ENCODE measurements at regions not wholly inside any gene's neighbourhood (a gene's known extent, or its start where the extent isn't known, plus 50 kb on each side); places are given as distances from the start of the nearest gene placed in this dataset.
A peak's percentile ranks its signal among the peaks of the same experiment; 100 is the strongest.

- TF ChIP-seq, protein P1, sequence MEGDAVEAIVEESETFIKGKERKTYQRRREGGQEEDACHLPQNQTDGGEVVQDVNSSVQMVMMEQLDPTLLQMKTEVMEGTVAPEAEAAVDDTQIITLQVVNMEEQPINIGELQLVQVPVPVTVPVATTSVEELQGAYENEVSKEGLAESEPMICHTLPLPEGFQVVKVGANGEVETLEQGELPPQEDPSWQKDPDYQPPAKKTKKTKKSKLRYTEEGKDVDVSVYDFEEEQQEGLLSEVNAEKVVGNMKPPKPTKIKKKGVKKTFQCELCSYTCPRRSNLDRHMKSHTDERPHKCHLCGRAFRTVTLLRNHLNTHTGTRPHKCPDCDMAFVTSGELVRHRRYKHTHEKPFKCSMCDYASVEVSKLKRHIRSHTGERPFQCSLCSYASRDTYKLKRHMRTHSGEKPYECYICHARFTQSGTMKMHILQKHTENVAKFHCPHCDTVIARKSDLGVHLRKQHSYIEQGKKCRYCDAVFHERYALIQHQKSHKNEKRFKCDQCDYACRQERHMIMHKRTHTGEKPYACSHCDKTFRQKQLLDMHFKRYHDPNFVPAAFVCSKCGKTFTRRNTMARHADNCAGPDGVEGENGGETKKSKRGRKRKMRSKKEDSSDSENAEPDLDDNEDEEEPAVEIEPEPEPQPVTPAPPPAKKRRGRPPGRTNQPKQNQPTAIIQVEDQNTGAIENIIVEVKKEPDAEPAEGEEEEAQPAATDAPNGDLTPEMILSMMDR (IDR thresholded peaks at IDR 0.05; ENCODE audit: insufficient read depth, low read length), result no peak
- H3K4me3 ChIP-seq (ENCODE audit: low read depth, low read length), result no peak overlapping the region
- peak; percentile 77 for DNase-seq (ENCODE audit: low read depth)
Observed at GRCh38 chr3:55296030-55296429, 191.1 kb downstream of the WNT5A start.

- DNase-seq (ENCODE audit: low read depth), result no peak
- TF ChIP-seq, protein P1 (IDR thresholded peaks at IDR 0.05; ENCODE audit: insufficient read depth, low read length), result no peak
- H3K4me3 ChIP-seq (ENCODE audit: low read depth, low read length), result no peak overlapping the region
Observed at GRCh38 chr3:55294557-55294956, 192.5 kb downstream of the WNT5A start.

DNA sequence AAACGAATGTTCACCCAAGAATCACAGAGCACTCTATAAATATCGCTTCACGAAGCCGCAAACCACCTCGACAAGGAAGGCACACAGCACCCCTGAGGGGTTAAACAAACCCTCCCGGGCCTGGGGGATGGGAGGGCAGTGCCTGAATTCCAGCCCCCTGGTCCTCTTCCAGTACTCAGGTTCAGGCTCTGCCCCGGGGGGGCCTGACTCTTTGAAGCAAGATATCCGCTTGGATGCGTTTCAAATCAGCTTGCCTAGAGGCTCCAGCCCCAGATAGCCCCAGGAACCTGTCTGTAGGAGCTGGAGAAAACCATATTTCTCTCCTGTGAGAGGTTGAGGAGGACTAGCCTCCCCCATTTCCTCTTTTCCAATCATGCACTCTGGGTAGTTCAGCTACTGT lies 194.7 kb downstream of the WNT5A start:
- H3K4me3 ChIP-seq (ENCODE audit: low read depth, low read length), result no peak overlapping the region
- no peak for DNase-seq (ENCODE audit: low read depth)

DNA sequence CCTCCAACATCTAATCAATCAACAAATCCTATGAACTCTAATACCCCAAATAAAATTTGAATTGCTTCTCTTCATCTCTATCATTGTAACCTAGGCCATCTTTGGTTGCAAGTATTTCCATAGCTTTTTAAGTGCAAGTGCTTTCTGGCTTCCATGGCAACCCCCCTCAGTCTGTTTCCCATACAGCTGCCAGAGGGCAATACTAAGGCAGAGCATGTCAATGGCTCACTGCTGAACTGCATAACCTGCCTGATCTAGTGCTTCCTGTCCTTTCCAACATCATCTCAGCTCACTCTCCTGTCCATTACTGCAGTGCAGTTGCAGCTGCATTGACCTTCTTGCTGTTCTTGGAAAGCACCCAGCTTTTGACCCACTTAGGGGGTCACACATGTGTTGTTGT lies 198.4 kb downstream of the WNT5A start:
- TF ChIP-seq, protein P1 (IDR thresholded peaks at IDR 0.05; ENCODE audit: insufficient read depth, low read length), result no peak
- DNase-seq (ENCODE audit: low read depth), result no peak

More for the DNA sequence above, 194.7 kb downstream of the WNT5A start:
- TF ChIP-seq, protein P1 (IDR thresholded peaks at IDR 0.05; ENCODE audit: insufficient read depth, low read length), result no peak

GRCh38 chr3:55286693-55287092 lies 200.4 kb downstream of the WNT5A start:
- H3K4me3 ChIP-seq (ENCODE audit: low read depth, low read length), result no peak overlapping the region
- TF ChIP-seq, protein P1 (IDR thresholded peaks at IDR 0.05; ENCODE audit: insufficient read depth, low read length), result no peak
- no peak for DNase-seq (ENCODE audit: low read depth)

More for the DNA sequence above, 198.4 kb downstream of the WNT5A start:
- no peak overlapping the region for H3K4me3 ChIP-seq (ENCODE audit: low read depth, low read length)

GRCh38 chr3:55285156-55285555 lies 201.9 kb downstream of the WNT5A start:
- DNase-seq (ENCODE audit: low read depth), result peak; percentile 30
- H3K4me3 ChIP-seq (ENCODE audit: low read depth, low read length), result no peak overlapping the region
- TF ChIP-seq, protein P1 (IDR thresholded peaks at IDR 0.05; ENCODE audit: insufficient read depth, low read length), result no peak

GRCh38 chr3:55283441-55283925 lies 203.6 kb downstream of the WNT5A start:
- DNase-seq (ENCODE audit: low read depth), result no peak

More at GRCh38 chr3:55283441-55283925, 203.6 kb downstream of the WNT5A start:
- no peak overlapping the region for H3K4me3 ChIP-seq (ENCODE audit: low read depth, low read length)
- TF ChIP-seq, protein P1 (IDR thresholded peaks at IDR 0.05; ENCODE audit: insufficient read depth, low read length), result no peak

Data from fibroblast of the aortic adventitia (primary cell).